Liver (tissue), 8 donors: ENCODE measurements at regions not wholly inside any gene's neighbourhood (a gene's known extent, or its start where the extent isn't known, plus 50 kb on each side); places are given as distances from the start of the nearest gene placed in this dataset.

Experiments used
- DNase-seq: peaks from one replicate; pipeline ENCODE4 v3.0.0-alpha.2; 2017; ENCODE audit warnings: low spot score
- H3K27ac ChIP-seq, 2 donors: one replicate each; pipeline ENCODE4 v1.7.0; 2013; ENCODE audit warnings: inconsistent platforms in 2 of 2, low read length in 2 of 2, control low read depth in 1 of 2, low read depth in 1 of 2, mild to moderate bottlenecking in 1 of 2
- H3K27me3 ChIP-seq, 4 donors: one replicate each; pipeline versions ENCODE4 v1.6.1 to v1.7.0; 2013; ENCODE audit warnings: low read length in 3 of 4, inconsistent platforms in 1 of 4, mild to moderate bottlenecking in 1 of 4, moderate library complexity in 1 of 4; ENCODE audit not compliant: control insufficient read depth in 4 of 4, insufficient read depth in 4 of 4
- H3K36me3 ChIP-seq, 4 donors: one replicate each; pipeline versions ENCODE4 v1.6.1 to v1.7.0; 2013; ENCODE audit warnings: low read length in 3 of 4, mild to moderate bottlenecking in 3 of 4, low read depth in 1 of 4, moderate library complexity in 1 of 4; ENCODE audit not compliant: control insufficient read depth in 4 of 4, insufficient read depth in 3 of 4
- H3K4me1 ChIP-seq, 4 donors: one replicate each; pipeline versions ENCODE4 v1.6.1 to v1.7.0; 2013; ENCODE audit warnings: low read length in 3 of 4, mild to moderate bottlenecking in 3 of 4, moderate library complexity in 1 of 4; ENCODE audit not compliant: control insufficient read depth in 4 of 4, insufficient read depth in 4 of 4
- H3K4me3 ChIP-seq, 3 donors: one replicate each; pipeline versions ENCODE4 v1.6.1 to v1.7.0; 2013; ENCODE audit warnings: low read length in 3 of 3, control low read depth in 1 of 3, low read depth in 1 of 3, mild to moderate bottlenecking in 1 of 3
- H3K9ac ChIP-seq, 2 donors: one replicate each; pipeline ENCODE4 v1.7.0; 2013; ENCODE audit warnings: low read length in 2 of 2, mild to moderate bottlenecking in 2 of 2, moderate library complexity in 2 of 2, control low read depth in 1 of 2, low read depth in 1 of 2
- H3K9me3 ChIP-seq, 4 donors: one replicate each; pipeline versions ENCODE4 v1.6.1 to v1.7.0; 2013; ENCODE audit warnings: low read length in 3 of 4; ENCODE audit not compliant: control insufficient read depth in 4 of 4
- CTCF ChIP-seq: fragments of 150-350 bp; IDR thresholded peaks from 2 replicates; pipeline ENCODE4 v1.5.1; 2017; ENCODE audit warnings: improper control_type of control experiment, low read depth, low read length; ENCODE audit not compliant: missing input control
- EGR1 ChIP-seq, 2 donors: IDR thresholded peaks; 2 replicates each; pipeline ENCODE4 v1.6.1; 2016 to 2018; ENCODE audit warnings: antibody characterized with exemption in 2 of 2, low read depth in 2 of 2
- FOXA1 ChIP-seq: IDR thresholded peaks from 2 replicates; pipeline ENCODE4 v1.6.1; 2016; ENCODE audit warnings: antibody characterized with exemption
- FOXA2 ChIP-seq: IDR thresholded peaks from 2 replicates; pipeline ENCODE4 v1.6.1; 2016; ENCODE audit warnings: antibody characterized with exemption
- GABPA ChIP-seq, 2 donors: IDR thresholded peaks in 1 of 2; conservative IDR thresholded peaks in 1 of 2; 2 replicates each; pipeline ENCODE4 v1.6.1; 2016; ENCODE audit warnings: antibody characterized with exemption in 2 of 2, mild to moderate bottlenecking in 1 of 2, moderate library complexity in 1 of 2
- HNF4A ChIP-seq, 2 donors: conservative IDR thresholded peaks; 2 replicates each; pipeline ENCODE4 v1.6.1; 2016; ENCODE audit warnings: antibody characterized with exemption in 2 of 2, mild to moderate bottlenecking in 2 of 2
- HNF4G ChIP-seq: IDR thresholded peaks from 2 replicates; pipeline ENCODE4 v1.6.1; 2016; ENCODE audit warnings: antibody characterized with exemption
- JUND ChIP-seq, 2 donors: IDR thresholded peaks; 2 replicates each; pipeline ENCODE4 v1.6.1; 2016; ENCODE audit warnings: antibody characterized with exemption in 2 of 2
- MAX ChIP-seq: IDR thresholded peaks from 2 replicates; pipeline ENCODE4 v1.6.1; 2016; ENCODE audit warnings: antibody characterized with exemption
- NR2F2 ChIP-seq: IDR thresholded peaks from 2 replicates; pipeline ENCODE4 v1.6.1; 2016; ENCODE audit warnings: antibody characterized with exemption
- RAD21 ChIP-seq, 2 donors: IDR thresholded peaks; 2 replicates each; pipeline ENCODE4 v1.6.1; 2016; ENCODE audit warnings: antibody characterized with exemption in 2 of 2, mild to moderate bottlenecking in 2 of 2
- RXRA ChIP-seq, 2 donors: IDR thresholded peaks; 2 replicates each; pipeline ENCODE4 v1.6.1; 2017 to 2018; ENCODE audit warnings: antibody characterized with exemption in 2 of 2, mild to moderate bottlenecking in 1 of 2
- SP1 ChIP-seq: IDR thresholded peaks from 2 replicates; pipeline ENCODE4 v1.6.1; 2018; ENCODE audit warnings: antibody characterized with exemption, mild to moderate bottlenecking
- TAF1 ChIP-seq: conservative IDR thresholded peaks from 2 replicates; pipeline ENCODE4 v1.6.1; 2016; ENCODE audit warnings: antibody characterized with exemption, mild to moderate bottlenecking
- YY1 ChIP-seq: IDR thresholded peaks from 2 replicates; pipeline ENCODE4 v1.6.1; 2016; ENCODE audit warnings: antibody characterized with exemption, mild to moderate bottlenecking
- ZBTB33 ChIP-seq: IDR thresholded peaks from 2 replicates; pipeline ENCODE4 v1.6.1; 2016; ENCODE audit warnings: antibody characterized with exemption
- WGBS: extraction: QIAGEN DNeasy Blood & Tissue Kit; methylation state at CpG from one replicate; pipeline ENCODE4 v1.1.7; 2013; 5-methylcytosine and 5-hydroxymethylcytosine counted together
- TF ChIP-seq, protein P1 (sequence below): IDR thresholded peaks from 2 replicates; pipeline ENCODE4 v1.6.1; 2016; ENCODE audit warnings: antibody characterized with exemption
- TF ChIP-seq, protein P2 (sequence below): IDR thresholded peaks from 2 replicates; pipeline ENCODE4 v1.6.1; 2016; ENCODE audit warnings: antibody characterized with exemption, mild to moderate bottlenecking
- donor health status: healthy.
- donor health status: healthy.
- donor health status: healthy.
- donor health status: healthy.
- donor health status: healthy.

DNA sequence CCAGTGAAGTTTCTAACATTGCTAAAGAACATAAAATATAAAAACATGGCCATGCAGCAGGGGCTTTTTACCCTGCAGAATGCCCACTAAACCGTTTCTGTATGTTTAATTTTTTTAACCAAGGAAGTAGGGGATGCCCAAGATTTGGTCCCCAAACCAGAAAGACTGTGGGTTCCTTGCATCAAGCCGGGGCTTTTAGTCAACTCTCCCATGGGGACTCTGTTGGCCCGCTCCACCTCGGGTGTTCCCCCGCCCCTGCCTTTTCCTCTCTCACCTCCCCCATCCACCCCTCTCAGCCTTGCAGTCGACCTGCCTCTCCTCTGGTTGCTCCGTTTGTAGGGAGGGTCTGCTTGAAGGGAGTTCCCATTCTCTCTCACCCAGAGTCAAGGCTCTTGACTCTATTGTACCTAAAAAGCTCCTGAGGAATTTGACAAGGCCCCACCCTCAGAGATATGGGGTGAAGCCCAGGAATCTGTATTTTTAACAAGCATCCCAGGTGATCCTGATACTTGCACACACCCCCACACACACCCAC lies 117.5 kb downstream of the TOMM20 start:
- no peaks in the 10 kb centered on the region for H3K27me3 ChIP-seq
- WGBS = 78% methylated on average over 7 of the region's 7 CpGs
- H3K36me3 ChIP-seq = no peaks in the 10 kb centered on the region
- no peak overlapping the region for H3K9ac ChIP-seq
- no peak overlapping the region for H3K4me3 ChIP-seq
- no peak for DNase-seq
- H3K9me3 ChIP-seq = no peaks in the 10 kb centered on the region
- H3K4me1 ChIP-seq = no peaks in the 10 kb centered on the region
- TF ChIP-seq FOXA2 (no peak), HNF4G (no peak), FOXA1 (no peak), YY1 (no peak), JUND (IDR thresholded peaks at IDR 0.05) (no peak), NR2F2 (no peak), CTCF (no peak), MAX (no peak), GABPA (IDR thresholded peaks at IDR 0.05 in 1 of 2, conservative IDR thresholded peaks at IDR 0.05 in 1 of 2) (no peak), RXRA (IDR thresholded peaks at IDR 0.05) (no peak), SP1 (no peak), TAF1 (no peak), RAD21 (IDR thresholded peaks at IDR 0.05) (no peak), EGR1 (IDR thresholded peaks at IDR 0.05; ENCODE audit: low read depth in 2 of 2) (no peak), ZBTB33 (no peak), HNF4A (conservative IDR thresholded peaks at IDR 0.05) (no peak)
- TF ChIP-seq, protein P1, sequence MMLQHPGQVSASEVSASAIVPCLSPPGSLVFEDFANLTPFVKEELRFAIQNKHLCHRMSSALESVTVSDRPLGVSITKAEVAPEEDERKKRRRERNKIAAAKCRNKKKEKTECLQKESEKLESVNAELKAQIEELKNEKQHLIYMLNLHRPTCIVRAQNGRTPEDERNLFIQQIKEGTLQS = no peak
- TF ChIP-seq, protein P2, sequence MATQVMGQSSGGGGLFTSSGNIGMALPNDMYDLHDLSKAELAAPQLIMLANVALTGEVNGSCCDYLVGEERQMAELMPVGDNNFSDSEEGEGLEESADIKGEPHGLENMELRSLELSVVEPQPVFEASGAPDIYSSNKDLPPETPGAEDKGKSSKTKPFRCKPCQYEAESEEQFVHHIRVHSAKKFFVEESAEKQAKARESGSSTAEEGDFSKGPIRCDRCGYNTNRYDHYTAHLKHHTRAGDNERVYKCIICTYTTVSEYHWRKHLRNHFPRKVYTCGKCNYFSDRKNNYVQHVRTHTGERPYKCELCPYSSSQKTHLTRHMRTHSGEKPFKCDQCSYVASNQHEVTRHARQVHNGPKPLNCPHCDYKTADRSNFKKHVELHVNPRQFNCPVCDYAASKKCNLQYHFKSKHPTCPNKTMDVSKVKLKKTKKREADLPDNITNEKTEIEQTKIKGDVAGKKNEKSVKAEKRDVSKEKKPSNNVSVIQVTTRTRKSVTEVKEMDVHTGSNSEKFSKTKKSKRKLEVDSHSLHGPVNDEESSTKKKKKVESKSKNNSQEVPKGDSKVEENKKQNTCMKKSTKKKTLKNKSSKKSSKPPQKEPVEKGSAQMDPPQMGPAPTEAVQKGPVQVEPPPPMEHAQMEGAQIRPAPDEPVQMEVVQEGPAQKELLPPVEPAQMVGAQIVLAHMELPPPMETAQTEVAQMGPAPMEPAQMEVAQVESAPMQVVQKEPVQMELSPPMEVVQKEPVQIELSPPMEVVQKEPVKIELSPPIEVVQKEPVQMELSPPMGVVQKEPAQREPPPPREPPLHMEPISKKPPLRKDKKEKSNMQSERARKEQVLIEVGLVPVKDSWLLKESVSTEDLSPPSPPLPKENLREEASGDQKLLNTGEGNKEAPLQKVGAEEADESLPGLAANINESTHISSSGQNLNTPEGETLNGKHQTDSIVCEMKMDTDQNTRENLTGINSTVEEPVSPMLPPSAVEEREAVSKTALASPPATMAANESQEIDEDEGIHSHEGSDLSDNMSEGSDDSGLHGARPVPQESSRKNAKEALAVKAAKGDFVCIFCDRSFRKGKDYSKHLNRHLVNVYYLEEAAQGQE = no peak
- peak overlapping the region in 1 of 2 donors; percentile 47 for H3K27ac ChIP-seq
